Chondrocyte (in vitro differentiated cells): ENCODE measurements at regions not wholly inside any gene's neighbourhood (a gene's known extent, or its start where the extent isn't known, plus 50 kb on each side); places are given as distances from the start of the nearest gene placed in this dataset.

ENCODE experiments used
- DNase-seq: peaks from one replicate; pipeline ENCODE4 v3.0.0; 2021; ENCODE audit warnings: mixed read lengths, low spot score
- H3K27ac Mint-ChIP-seq: one replicate; pipeline ENCODE4 v1.8.0; 2021; ENCODE audit warnings: mild to moderate bottlenecking, moderate library complexity, mixed read lengths; ENCODE audit not compliant: unreplicated experiment
- H3K27me3 Mint-ChIP-seq: 2 replicates; pipeline ENCODE4 v1.8.0; 2021; ENCODE audit warnings: low read depth, mixed read lengths
- H3K36me3 Mint-ChIP-seq: 2 replicates; pipeline ENCODE4 v1.8.0; 2021; ENCODE audit warnings: low read depth, mixed read lengths
- H3K4me1 Mint-ChIP-seq: 2 replicates; pipeline ENCODE4 v1.8.0; 2021; ENCODE audit warnings: low read depth, mild to moderate bottlenecking, mixed read lengths
- H3K4me3 Mint-ChIP-seq: one replicate; pipeline ENCODE4 v1.8.0; 2021; ENCODE audit warnings: mild to moderate bottlenecking, moderate library complexity, mixed read lengths; ENCODE audit not compliant: unreplicated experiment
- H3K9me3 Mint-ChIP-seq: 2 replicates; pipeline ENCODE4 v1.8.0; 2021; ENCODE audit warnings: low read depth, mixed read lengths
- CTCF ChIP-seq: fragments of 200-600 bp; sonication (generic); IDR thresholded peaks from 2 replicates; pipeline ENCODE4 v1.5.0; 2021; ENCODE audit warnings: antibody characterized with exemption, mild to moderate bottlenecking, moderate library complexity

GRCh38 chr18:41262688-41263087, 692.3 kb upstream of the PIK3C3 start:
- H3K36me3 Mint-ChIP-seq: no peaks in the 10 kb centered on the region
- no peaks in the 10 kb centered on the region for H3K27me3 Mint-ChIP-seq
- H3K27ac Mint-ChIP-seq: no peak overlapping the region
- peaks cover 4% of the 10 kb centered on the region for H3K4me1 Mint-ChIP-seq
- no peak overlapping the region for H3K4me3 Mint-ChIP-seq
- DNase-seq: no peak
- peaks cover 3% of the 10 kb centered on the region for H3K9me3 Mint-ChIP-seq
- no peak for TF ChIP-seq CTCF

GRCh38 chr18:41244591-41245037, 710.4 kb upstream of the PIK3C3 start:
- Mint-ChIP-seq H3K4me3 (no peak overlapping the region), H3K4me1 (no peaks in the 10 kb centered on the region), H3K27me3 (peaks cover 6% of the 10 kb centered on the region), H3K36me3 (no peaks in the 10 kb centered on the region), H3K27ac (no peak overlapping the region), H3K9me3 (peaks cover 5% of the 10 kb centered on the region)
- DNase-seq: no peak
- TF ChIP-seq CTCF: no peak

GRCh38 chr18:41237317-41237716, 717.7 kb upstream of the PIK3C3 start:
- Mint-ChIP-seq H3K4me1 (no peaks in the 10 kb centered on the region), H3K27me3 (no peaks in the 10 kb centered on the region), H3K27ac (no peak overlapping the region), H3K36me3 (no peaks in the 10 kb centered on the region), H3K4me3 (no peak overlapping the region), H3K9me3 (peaks cover 9% of the 10 kb centered on the region)
- TF ChIP-seq CTCF: no peak
- no peak for DNase-seq

- DNase-seq: no peak
- Mint-ChIP-seq H3K4me1 (no peaks in the 10 kb centered on the region), H3K27ac (no peak overlapping the region), H3K27me3 (no peaks in the 10 kb centered on the region), H3K9me3 (no peaks in the 10 kb centered on the region), H3K4me3 (no peak overlapping the region), H3K36me3 (no peaks in the 10 kb centered on the region)
- TF ChIP-seq CTCF: no peak
These were observed 723.4 kb upstream of the PIK3C3 start for GRCh38 chr18:41231681-41232080.

- no peak for TF ChIP-seq CTCF
- Mint-ChIP-seq H3K27me3 (no peaks in the 10 kb centered on the region), H3K36me3 (no peaks in the 10 kb centered on the region), H3K27ac (no peak overlapping the region), H3K4me3 (no peak overlapping the region), H3K9me3 (no peaks in the 10 kb centered on the region), H3K4me1 (peaks cover 5% of the 10 kb centered on the region)
- no peak for DNase-seq
These were observed 727.0 kb upstream of the PIK3C3 start for GRCh38 chr18:41227993-41228392.
